HG03280 (cell line): ENCODE measurements at regions not wholly inside any gene's neighbourhood (a gene's known extent, or its start where the extent isn't known, plus 50 kb on each side); places are given as distances from the start of the nearest gene placed in this dataset.

Source experiments
- ATAC-seq: cut with Tn5 transposase; IDR thresholded peaks from one replicate; pipeline ENCODE4 v1.9.1; 2021; ENCODE audit warnings: mild to moderate bottlenecking, moderate library complexity; ENCODE audit not compliant: unreplicated experiment

GRCh38 chrX:4741024-4741423 lies 1027.6 kb upstream of the PRKX start:
- no peak for ATAC-seq

- ATAC-seq: no peak
Observed at GRCh38 chrX:4735299-4735698, 1021.9 kb upstream of the PRKX start.

GRCh38 chrX:4710618-4711433 lies 997.4 kb upstream of the PRKX start:
- ATAC-seq: no peak

GRCh38 chrX:4708970-4709760 lies 995.7 kb upstream of the PRKX start:
- ATAC-seq: no peak

GRCh38 chrX:4706961-4707360 lies 993.5 kb upstream of the PRKX start:
- no peak for ATAC-seq

- ATAC-seq: no peak
Observed at GRCh38 chrX:4690521-4690920, 977.1 kb upstream of the PRKX start.

- ATAC-seq: no peak
Observed at GRCh38 chrX:4682636-4683035, 969.2 kb upstream of the PRKX start.

- no peak for ATAC-seq
Observed at GRCh38 chrX:4675686-4676300, 962.3 kb upstream of the PRKX start.

GRCh38 chrX:4674028-4674782 lies 960.8 kb upstream of the PRKX start:
- no peak for ATAC-seq

GRCh38 chrX:4671344-4671743 lies 957.9 kb upstream of the PRKX start:
- ATAC-seq: no peak

- ATAC-seq: no peak
Observed at GRCh38 chrX:4670606-4671005, 957.2 kb upstream of the PRKX start.

- ATAC-seq: no peak
Observed at GRCh38 chrX:4668802-4669536, 955.5 kb upstream of the PRKX start.

- ATAC-seq: no peak
Observed at GRCh38 chrX:4663085-4663484, 949.6 kb upstream of the PRKX start.

GRCh38 chrX:4661771-4662170 lies 948.3 kb upstream of the PRKX start:
- no peak for ATAC-seq

GRCh38 chrX:4656419-4656818 lies 943.0 kb upstream of the PRKX start:
- no peak for ATAC-seq

GRCh38 chrX:4655743-4656142 lies 942.3 kb upstream of the PRKX start:
- ATAC-seq: no peak

GRCh38 chrX:4642114-4642513 lies 928.7 kb upstream of the PRKX start:
- ATAC-seq: no peak

- ATAC-seq: no peak
Observed at GRCh38 chrX:4638036-4638435, 924.6 kb upstream of the PRKX start.

GRCh38 chrX:4627414-4627813 lies 914.0 kb upstream of the PRKX start:
- no peak for ATAC-seq

- ATAC-seq: no peak
Observed at GRCh38 chrX:4622486-4623167, 909.2 kb upstream of the PRKX start.
